Adrenal gland (tissue), 5 donors: ENCODE measurements at regions not wholly inside any gene's neighbourhood (a gene's known extent, or its start where the extent isn't known, plus 50 kb on each side); places are given as distances from the start of the nearest gene placed in this dataset.

Experiments
- CTCF ChIP-seq, 6 experiments: fragments of 450-650 bp in 4 of 6; fragments of 200-600 bp in 2 of 6; sonication (generic) in 1 of 6; IDR thresholded peaks; 1 replicate in 5 of 6; 2 replicates in 1 of 6; pipeline versions ENCODE4 v1.5.1 to v1.8.0; 2016 to 2021; ENCODE audit warnings: antibody characterized with exemption in 6 of 6, mild to moderate bottlenecking in 2 of 6, moderate library complexity in 1 of 6
- POLR2A ChIP-seq, 2 donors: fragments of 450-650 bp; IDR thresholded peaks; one replicate each; pipeline ENCODE4 v1.6.1; 2017; ENCODE audit warnings: antibody characterized with exemption in 2 of 2, mild to moderate bottlenecking in 2 of 2, moderate library complexity in 1 of 2
- donor health status: DM: no; HTN: no; CAD: no.

GRCh38 chr20:12891643-12892042, 117.1 kb upstream of the SPTLC3 start:
- no peak for TF ChIP-seq CTCF (IDR thresholded peaks at IDR 0.05)
- no peak for TF ChIP-seq POLR2A (IDR thresholded peaks at IDR 0.05)
